ENCODE measurements at regions not wholly inside any gene's neighbourhood (a gene's known extent, or its start where the extent isn't known, plus 50 kb on each side); places are given as distances from the start of the nearest gene placed in this dataset.

GRCh38 chr3:88641033-88641604, 466.3 kb upstream of the EPHA3 start:
- TF ChIP-seq CTCF (IDR thresholded peaks at IDR 0.05; ENCODE audit: low read length) (no peak), EZH2 (optimal IDR thresholded peaks at IDR 0.05; ENCODE audit: low read depth, low read length) (no peak), EZH2phosphoT487 (IDR thresholded peaks at IDR 0.05; ENCODE audit: low read length) (no peak)

All from MM.1S (cell line).